Body of pancreas (tissue), 4 donors: ENCODE measurements at regions not wholly inside any gene's neighbourhood (a gene's known extent, or its start where the extent isn't known, plus 50 kb on each side); places are given as distances from the start of the nearest gene placed in this dataset.

Experiments
- ATAC-seq: fragments of 150-250 bp; one replicate; pipeline ENCODE4 v1.9.1; 2016
- DNase-seq, 4 donors: peaks; one replicate each; pipeline ENCODE4 v3.0.0-alpha.2; 2019
- H3K27ac ChIP-seq, 4 donors: fragments of 200-600 bp; sonication (generic); 1 replicate in 3 of 4; 2 replicates in 1 of 4; pipeline versions ENCODE4 v1.5.1 to v1.6.1; 2016 to 2019; ENCODE audit warnings: mild to moderate bottlenecking in 1 of 4, mixed read lengths in 1 of 4, moderate library complexity in 1 of 4
- H3K27me3 ChIP-seq, 2 donors: fragments of 200-600 bp; sonication (generic); one replicate each; pipeline ENCODE4 v1.6.0; 2016; ENCODE audit warnings: mild to moderate bottlenecking in 1 of 2
- H3K36me3 ChIP-seq, 2 donors: fragments of 200-600 bp; sonication (generic); replicated peaks in 1 of 2; 2 replicates each; pipeline ENCODE4 v1.5.1; 2016; ENCODE audit warnings: low read depth in 2 of 2; ENCODE audit not compliant: insufficient read depth in 1 of 2
- H3K4me1 ChIP-seq: fragments of 200-600 bp; sonication (generic); one replicate; pipeline ENCODE4 v1.6.0; 2016
- H3K4me3 ChIP-seq, 2 donors: fragments of 200-600 bp; sonication (generic); 1 replicate in 1 of 2; 2 replicates in 1 of 2; pipeline ENCODE4 v1.5.1; 2016 to 2019
- H3K9me3 ChIP-seq, 3 donors: fragments of 200-600 bp; sonication (generic); 1 replicate in 2 of 3; 2 replicates in 1 of 3; pipeline ENCODE4 v1.5.1; 2016
- CTCF ChIP-seq, 7 experiments: fragments of 450-650 bp in 4 of 7; fragments of 200-600 bp in 3 of 7; sonication (generic) in 3 of 7; IDR thresholded peaks; one replicate each; pipeline ENCODE4 v1.5.1; 2016 to 2019; ENCODE audit warnings: antibody characterized with exemption in 7 of 7
- POLR2A ChIP-seq, 3 donors: fragments of 450-650 bp; IDR thresholded peaks; one replicate each; pipeline ENCODE4 v1.6.1; 2016; ENCODE audit warnings: antibody characterized with exemption in 3 of 3, mild to moderate bottlenecking in 2 of 3
- WGBS, 2 donors: methylation state at CpG; one replicate each; pipeline ENCODE4 v1.1.5; 2017; 5-methylcytosine and 5-hydroxymethylcytosine counted together
- intact Hi-C: fragments of 100-400 bp; cut with DNase I; formaldehyde crosslinking; loops from one replicate; pipeline ENCODE4 v1.15.1; 2023

GRCh38 chr4:14339715-14340114, 662.6 kb upstream of the CPEB2 start:
- Histone ChIP-seq H3K27ac (no peak overlapping the region), H3K9me3 (no peaks in the 10 kb centered on the region), H3K4me3 (no peak overlapping the region), H3K27me3 (no peaks in the 10 kb centered on the region), H3K36me3 (no peaks in the 10 kb centered on the region), H3K4me1 (no peaks in the 10 kb centered on the region)
- DNase-seq (no peak), ATAC-seq (no peak)
- no peak for TF ChIP-seq CTCF (IDR thresholded peaks at IDR 0.05)
- no peak for TF ChIP-seq POLR2A (IDR thresholded peaks at IDR 0.05)
- intact Hi-C loops, result no loop called here
- WGBS, 2 donors, result 80 to 88% methylated on average over 5 of the region's 5 CpGs

DNA sequence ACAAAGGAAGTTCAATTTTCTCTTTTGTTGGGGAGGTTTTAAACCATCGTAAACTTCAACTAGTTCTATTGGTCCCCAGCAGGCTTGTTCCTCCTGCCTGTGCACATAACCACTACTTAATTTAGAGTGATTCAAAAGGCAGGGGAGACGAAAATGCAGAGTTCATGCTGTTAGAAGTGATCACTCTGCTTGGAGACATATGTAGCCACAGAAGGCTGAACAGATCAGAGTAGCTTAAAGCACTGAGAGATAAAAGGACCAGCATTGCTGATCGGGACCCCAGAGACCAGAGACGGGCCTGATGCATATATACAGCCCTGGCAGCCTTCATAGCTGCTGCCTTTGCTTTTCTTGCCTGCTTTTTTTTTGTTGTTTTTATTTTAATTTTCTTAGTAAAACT, 662.0 kb upstream of the CPEB2 start:
- no peak overlapping the region for H3K4me3 ChIP-seq
- H3K27me3 ChIP-seq, result no peaks in the 10 kb centered on the region
- DNase-seq, result no peak
- H3K36me3 ChIP-seq, result no peaks in the 10 kb centered on the region
- no peak for ATAC-seq
- H3K27ac ChIP-seq, result no peak overlapping the region
- TF ChIP-seq CTCF (IDR thresholded peaks at IDR 0.05) (no peak), POLR2A (IDR thresholded peaks at IDR 0.05) (no peak)
- intact Hi-C loops, result no loop called here
- H3K9me3 ChIP-seq, result no peaks in the 10 kb centered on the region
- WGBS, 2 donors, result 72 to 83% methylated on average over 4 of the region's 4 CpGs
- H3K4me1 ChIP-seq, result no peaks in the 10 kb centered on the region

DNA sequence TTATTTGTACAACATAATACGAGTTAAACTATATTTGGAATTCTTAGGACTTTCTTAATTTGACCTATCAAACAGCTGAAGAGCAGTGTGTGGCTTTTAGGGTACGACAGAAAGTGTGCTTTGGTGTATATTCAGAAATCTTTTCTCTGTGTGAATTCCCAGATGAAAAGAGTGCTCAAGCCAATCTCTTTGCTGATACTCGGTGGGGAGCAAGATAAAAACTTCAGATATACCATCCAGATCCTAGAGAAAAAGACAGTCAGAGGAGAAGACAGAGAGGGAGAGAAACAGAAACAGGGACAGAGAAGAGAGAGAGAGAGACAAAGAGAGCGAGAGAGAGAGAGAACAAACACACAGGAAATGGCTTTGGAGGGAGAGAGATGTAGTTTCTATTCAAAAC, 658.3 kb upstream of the CPEB2 start:
- intact Hi-C loops, result no loop called here
- no peaks in the 10 kb centered on the region for H3K36me3 ChIP-seq
- TF ChIP-seq CTCF (IDR thresholded peaks at IDR 0.05), result no peak
- TF ChIP-seq POLR2A (IDR thresholded peaks at IDR 0.05), result no peak
- no peaks in the 10 kb centered on the region for H3K9me3 ChIP-seq
- WGBS, 2 donors, result 36 to 38% methylated on average over 4 of the region's 4 CpGs
- DNase-seq (no peak), ATAC-seq (no peak)
- no peak overlapping the region for H3K27ac ChIP-seq
- no peaks in the 10 kb centered on the region for H3K4me1 ChIP-seq
- H3K4me3 ChIP-seq, result no peak overlapping the region
- H3K27me3 ChIP-seq, result no peaks in the 10 kb centered on the region

DNA sequence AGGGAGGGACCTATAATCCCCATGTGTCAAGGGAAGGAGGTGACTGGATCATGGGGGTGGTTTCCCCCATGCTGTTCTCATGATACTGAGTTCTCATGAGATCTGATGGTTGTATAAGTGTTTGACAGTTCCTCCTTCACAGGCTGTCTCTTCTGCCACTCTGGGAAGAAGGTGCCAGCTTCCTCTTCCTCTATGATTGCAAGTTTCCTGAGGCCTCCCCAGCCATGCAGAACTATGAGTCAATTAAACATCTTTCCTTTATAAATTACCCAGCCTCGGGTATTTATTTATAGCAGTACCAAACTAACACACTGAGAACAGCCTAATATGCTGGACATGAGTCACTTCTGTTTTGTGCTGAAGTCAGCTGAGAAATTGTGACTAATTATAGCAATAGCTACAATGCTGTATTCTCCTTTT, 656.9 kb upstream of the CPEB2 start:
- no peaks in the 10 kb centered on the region for H3K4me1 ChIP-seq
- H3K27ac ChIP-seq, result no peak overlapping the region
- no peaks in the 10 kb centered on the region for H3K27me3 ChIP-seq
- intact Hi-C loops, result no loop called here
- no peak for ATAC-seq
- WGBS, 2 donors, result 40 to 44% methylated on average over 1 of the region's 1 CpG
- H3K4me3 ChIP-seq, result no peak overlapping the region
- TF ChIP-seq POLR2A (IDR thresholded peaks at IDR 0.05) (no peak), CTCF (IDR thresholded peaks at IDR 0.05) (no peak)
- DNase-seq, result peak in 1 of 4 donors; percentile 21
- no peaks in the 10 kb centered on the region for H3K36me3 ChIP-seq
- H3K9me3 ChIP-seq, result no peaks in the 10 kb centered on the region

GRCh38 chr4:14347526-14347925, 654.8 kb upstream of the CPEB2 start:
- no peak for TF ChIP-seq POLR2A (IDR thresholded peaks at IDR 0.05)
- Histone ChIP-seq H3K9me3 (no peaks in the 10 kb centered on the region), H3K27ac (no peak overlapping the region), H3K36me3 (no peaks in the 10 kb centered on the region), H3K4me1 (no peaks in the 10 kb centered on the region), H3K4me3 (no peak overlapping the region), H3K27me3 (no peaks in the 10 kb centered on the region)
- ATAC-seq (no peak), DNase-seq (no peak)
- 71 to 76% methylated on average over 7 of the region's 7 CpGs for WGBS, 2 donors
- intact Hi-C loops, result no loop called here
